Loucy (cell line): ENCODE measurements at regions not wholly inside any gene's neighbourhood (a gene's known extent, or its start where the extent isn't known, plus 50 kb on each side); places are given as distances from the start of the nearest gene placed in this dataset.

ENCODE experiments used
- H2AFZ ChIP-seq: fragments of 200-600 bp; sonication (generic); 2 replicates; pipeline ENCODE4 v1.6.0; 2016; ENCODE audit warnings: antibody characterized with exemption, mild to moderate bottlenecking, low read length, moderate library complexity
- H3F3A ChIP-seq: fragments of 200-600 bp; 2 replicates; pipeline ENCODE4 v1.6.0; 2016; ENCODE audit warnings: antibody characterized with exemption, low read depth, mild to moderate bottlenecking
- H3K27me3 ChIP-seq: fragments of 200-600 bp; sonication (generic); 2 replicates; pipeline ENCODE4 v1.6.1; 2014; ENCODE audit warnings: low read length, mild to moderate bottlenecking; ENCODE audit not compliant: insufficient read depth, poor library complexity, severe bottlenecking
- H3K36me3 ChIP-seq: fragments of 200-600 bp; sonication (generic); 2 replicates; pipeline ENCODE4 v1.6.1; 2016; ENCODE audit warnings: low read length; ENCODE audit not compliant: insufficient read depth
- H3K4me1 ChIP-seq: fragments of 200-600 bp; sonication (generic); 2 replicates; pipeline ENCODE4 v1.5.1; 2014; ENCODE audit warnings: low read length, mild to moderate bottlenecking; ENCODE audit not compliant: insufficient read depth, poor library complexity, severe bottlenecking
- H3K4me2 ChIP-seq: fragments of 200-600 bp; sonication (generic); 2 replicates; pipeline ENCODE4 v1.6.0; 2014; ENCODE audit warnings: antibody characterized with exemption, low read length, low read depth, mild to moderate bottlenecking; ENCODE audit not compliant: poor library complexity, severe bottlenecking
- H3K4me3 ChIP-seq: fragments of 200-600 bp; sonication (generic); 2 replicates; pipeline ENCODE4 v1.5.1; 2014; ENCODE audit warnings: low read length, mild to moderate bottlenecking, mixed read lengths; ENCODE audit not compliant: poor library complexity, severe bottlenecking
- H3K79me2 ChIP-seq: fragments of 200-600 bp; sonication (generic); 2 replicates; pipeline ENCODE4 v1.6.1; 2014; ENCODE audit warnings: low read length; ENCODE audit not compliant: insufficient read depth
- H3K9ac ChIP-seq: fragments of 200-600 bp; sonication (generic); 2 replicates; pipeline ENCODE4 v1.6.0; 2014; ENCODE audit warnings: mild to moderate bottlenecking, low read depth, low read length, moderate library complexity; ENCODE audit not compliant: poor library complexity, severe bottlenecking
- H3K9me2 ChIP-seq: fragments of 200-600 bp; sonication (generic); replicated peaks from 2 replicates; pipeline ENCODE4 v1.6.1; 2016; ENCODE audit warnings: low read depth, low read length, mixed read lengths
- H3K9me3 ChIP-seq: fragments of 200-600 bp; sonication (generic); 2 replicates; pipeline ENCODE4 v1.6.1; 2014; ENCODE audit warnings: mild to moderate bottlenecking, antibody characterized with exemption, low read length, low read depth; ENCODE audit not compliant: insufficient read depth
- H4K20me1 ChIP-seq: fragments of 200-600 bp; sonication (generic); 2 replicates; pipeline ENCODE4 v1.6.0; 2014; ENCODE audit warnings: antibody characterized with exemption, low read length, mild to moderate bottlenecking; ENCODE audit not compliant: insufficient read depth, poor library complexity, severe bottlenecking
- CTCF ChIP-seq: fragments of 200-600 bp; sonication (generic); conservative IDR thresholded peaks from 2 replicates; pipeline ENCODE4 v1.5.1; 2014; ENCODE audit warnings: mild to moderate bottlenecking, antibody characterized with exemption, low read length
- EZH2phosphoT487 ChIP-seq: fragments of 200-600 bp; IDR thresholded peaks from 2 replicates; pipeline ENCODE4 v1.6.1; 2018; ENCODE audit warnings: antibody characterized with exemption, mild to moderate bottlenecking, moderate library complexity, borderline replicate concordance

DNA sequence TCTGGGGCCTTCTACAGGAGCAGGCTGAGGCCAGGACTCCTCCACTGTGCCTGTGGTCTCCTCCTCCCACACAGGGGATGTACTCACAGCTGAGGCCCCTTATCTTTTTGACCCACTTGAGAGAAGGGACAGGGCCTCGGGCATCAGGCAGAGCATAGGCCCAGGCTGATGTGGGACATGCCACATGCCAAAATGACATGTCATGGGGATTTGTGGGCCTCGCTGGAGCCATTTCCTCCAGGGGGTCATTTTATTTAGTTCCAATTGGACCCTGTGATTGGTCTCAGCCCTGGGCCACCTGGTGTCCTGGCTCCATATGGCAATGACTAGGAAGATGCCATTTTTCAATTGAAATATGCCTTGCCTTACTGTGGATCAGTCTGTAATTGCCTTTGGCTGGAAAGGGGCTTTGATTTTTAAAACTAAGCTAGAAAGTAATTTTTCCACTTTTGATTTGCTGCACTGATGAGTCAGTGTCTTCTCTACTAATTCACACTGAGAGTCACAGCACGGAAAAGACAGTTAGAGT is 171.1 kb upstream of the NAV2 start:
- Histone ChIP-seq H3K4me1 (no peaks in the 10 kb centered on the region), H3K4me2 (no peak overlapping the region), H3K9me3 (no peaks in the 10 kb centered on the region), H3K27me3 (no peaks in the 10 kb centered on the region), H3K36me3 (no peaks in the 10 kb centered on the region), H3K9me2 (no peaks in the 10 kb centered on the region), H2AFZ (no peak overlapping the region), H3K4me3 (no peak overlapping the region), H3K79me2 (no peaks in the 10 kb centered on the region), H4K20me1 (no peaks in the 10 kb centered on the region), H3K9ac (no peak overlapping the region), H3F3A (no peaks in the 10 kb centered on the region)
- TF ChIP-seq CTCF = no peak
- no peak for TF ChIP-seq EZH2phosphoT487

DNA sequence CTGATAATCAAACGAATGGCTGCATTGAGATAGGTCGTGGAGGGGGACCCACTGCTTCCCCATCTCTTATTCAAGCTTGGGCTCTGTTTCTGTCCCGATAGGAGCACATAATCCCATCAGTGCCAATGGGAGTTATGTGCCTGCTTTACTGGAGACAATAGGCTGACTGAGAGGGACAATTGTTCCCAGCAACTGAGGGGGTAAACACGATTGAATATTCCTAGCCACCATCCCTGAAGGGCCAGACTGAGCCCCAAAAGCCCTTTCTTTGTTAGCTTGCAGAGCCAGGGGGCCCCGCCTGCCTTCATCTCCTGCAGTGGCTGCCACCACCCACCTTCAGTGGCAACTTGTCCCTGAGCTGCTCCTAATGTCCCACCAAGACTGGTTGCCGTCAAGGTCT is 172.8 kb upstream of the NAV2 start:
- Histone ChIP-seq H3K9me3 (no peaks in the 10 kb centered on the region), H4K20me1 (no peaks in the 10 kb centered on the region), H2AFZ (no peak overlapping the region), H3K9ac (no peak overlapping the region), H3K4me2 (no peak overlapping the region), H3K36me3 (no peaks in the 10 kb centered on the region), H3K27me3 (no peaks in the 10 kb centered on the region), H3K4me3 (no peak overlapping the region), H3F3A (no peaks in the 10 kb centered on the region), H3K9me2 (no peaks in the 10 kb centered on the region), H3K4me1 (no peaks in the 10 kb centered on the region), H3K79me2 (no peaks in the 10 kb centered on the region)
- TF ChIP-seq EZH2phosphoT487 (no peak), CTCF (no peak)

DNA sequence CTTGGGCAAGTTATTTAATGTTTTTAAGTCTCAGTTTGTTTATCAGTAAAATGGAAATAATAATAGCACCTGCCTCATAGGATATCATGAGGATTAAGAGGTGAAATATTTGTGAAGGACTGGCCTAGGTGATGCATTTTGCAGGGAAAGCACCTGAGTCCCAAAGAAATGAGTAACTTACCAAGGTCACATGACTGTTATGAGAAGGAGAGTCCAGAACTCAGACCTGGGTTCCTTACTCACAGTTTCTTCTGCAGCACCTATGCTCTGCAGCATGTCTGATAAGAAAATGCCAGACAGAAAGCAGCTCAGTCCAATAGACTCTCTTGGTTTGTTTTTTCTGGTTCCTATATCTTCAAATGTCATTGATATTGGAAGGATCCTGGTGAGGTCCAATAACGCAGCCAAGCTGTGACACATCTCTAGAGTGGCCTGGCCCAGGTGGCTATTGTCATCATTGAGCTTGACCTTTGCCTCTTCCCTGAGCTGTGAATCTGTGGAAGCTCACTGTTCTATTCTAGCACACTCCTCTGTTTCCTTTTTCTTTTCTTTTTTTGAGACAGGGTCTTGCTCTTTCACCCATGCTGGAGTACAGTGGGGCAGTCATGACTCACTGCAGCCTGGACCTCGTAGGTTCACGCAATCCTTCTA is 174.7 kb upstream of the NAV2 start:
- no peaks in the 10 kb centered on the region for H3K36me3 ChIP-seq
- H3K27me3 ChIP-seq = no peaks in the 10 kb centered on the region
- TF ChIP-seq CTCF (no peak), EZH2phosphoT487 (no peak)
- H3K4me2 ChIP-seq = no peak overlapping the region
- H2AFZ ChIP-seq = no peak overlapping the region
- no peaks in the 10 kb centered on the region for H3K9me2 ChIP-seq
- no peaks in the 10 kb centered on the region for H3K9me3 ChIP-seq
- no peaks in the 10 kb centered on the region for H3F3A ChIP-seq
- H3K4me3 ChIP-seq = no peak overlapping the region
- no peaks in the 10 kb centered on the region for H4K20me1 ChIP-seq
- no peaks in the 10 kb centered on the region for H3K4me1 ChIP-seq
- no peak overlapping the region for H3K9ac ChIP-seq
- no peaks in the 10 kb centered on the region for H3K79me2 ChIP-seq
